Activated CD4-positive, alpha-beta T cell treated with anti-CD3 and anti-CD28 coated beads for 36 hours (primary cell): ENCODE measurements at regions not wholly inside any gene's neighbourhood (a gene's known extent, or its start where the extent isn't known, plus 50 kb on each side); places are given as distances from the start of the nearest gene placed in this dataset.
"Not testable (repeated sequence)": the region's sequence is repeated elsewhere in the genome, so short reads cannot be mapped to it uniquely, and the experiment has no call there.

ENCODE experiments used
- ATAC-seq: fragments of 200-7000 bp; cut with Tn5 transposase; one replicate; pipeline ENCODE4 v1.10.0; 2021; ENCODE audit warnings: mild to moderate bottlenecking, moderate library complexity
- CTCF ChIA-PET: fragments of 350-600 bp; sonication (Branson Sonifier 250); formaldehyde crosslinking; loops from one replicate; lab custom pipeline; 2021; ENCODE audit warnings: antibody characterized with exemption; lab: Charles Lee
- POLR2A ChIA-PET: fragments of 350-600 bp; sonication (Branson Sonifier 250); formaldehyde crosslinking; loops from one replicate; lab custom pipeline; 2021; ENCODE audit warnings: antibody characterized with exemption, inconsistent platforms; lab: Charles Lee
- DNase-seq: peaks from one replicate; pipeline ENCODE4 v3.0.0-alpha.2; 2020
- H3K27ac Mint-ChIP-seq: one replicate; pipeline ENCODE4 v1.8.0; 2021; ENCODE audit warnings: mixed read lengths
- H3K27me3 Mint-ChIP-seq: one replicate; pipeline ENCODE4 v1.8.0; 2021; ENCODE audit warnings: mixed read lengths
- H3K36me3 Mint-ChIP-seq: one replicate; pipeline ENCODE4 v1.8.0; 2021; ENCODE audit warnings: low read depth, mixed read lengths
- H3K4me1 Mint-ChIP-seq: one replicate; pipeline ENCODE4 v1.8.0; 2021; ENCODE audit warnings: mixed read lengths
- H3K4me3 Mint-ChIP-seq: one replicate; pipeline ENCODE4 v1.8.0; 2021; ENCODE audit warnings: mild to moderate bottlenecking, moderate library complexity, mixed read lengths
- H3K9me3 Mint-ChIP-seq: one replicate; pipeline ENCODE4 v1.8.0; 2021; ENCODE audit warnings: low read depth, mixed read lengths
- intact Hi-C, 2 experiments: fragments of 100-400 bp; cut with DNase I in 1 of 2; cut with micrococcal nuclease in 1 of 2; formaldehyde crosslinking; loops; one replicate each; pipeline versions ENCODE4 v1.14.2 to v1.15.1; 2022 to 2024; cut with DNase I, micrococcal nuclease

DNA sequence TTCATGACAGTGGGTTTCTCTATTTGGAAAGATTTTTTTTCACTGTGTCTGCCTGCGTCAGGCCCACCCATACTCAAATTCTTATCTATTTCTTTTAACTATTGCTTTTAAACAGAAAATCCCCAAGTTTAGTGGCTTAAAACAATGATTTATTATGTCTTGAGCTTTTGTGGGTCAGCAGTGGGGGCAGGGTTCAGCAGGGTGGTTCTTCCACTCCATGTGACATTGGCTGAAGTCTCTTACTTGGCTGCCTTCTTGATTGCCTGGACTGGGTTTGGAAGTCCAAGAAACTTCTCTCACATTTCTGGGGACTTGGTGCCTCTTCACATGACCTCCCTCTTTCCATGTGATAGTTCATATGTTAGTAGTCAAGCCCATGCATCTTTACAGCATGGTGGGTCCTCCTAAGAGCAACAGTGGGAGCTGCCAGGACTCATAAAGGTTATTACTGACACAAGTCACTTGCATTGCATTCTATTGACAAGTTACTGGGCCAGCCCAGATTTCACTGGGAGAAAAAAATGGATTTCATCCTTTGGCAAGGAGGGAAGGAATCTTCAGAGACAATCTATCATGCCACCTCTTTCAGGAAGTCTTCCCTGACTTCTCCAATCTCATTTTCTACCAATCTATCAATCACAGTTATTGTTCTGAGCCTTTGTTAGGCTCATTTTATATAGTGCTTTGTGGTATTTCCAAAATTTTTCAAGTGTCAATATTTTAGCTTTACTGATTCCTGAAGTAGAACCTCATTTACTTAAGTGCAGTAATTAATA, 436.1 kb downstream of the XYLT1 start:
- H3K27ac Mint-ChIP-seq = no peak overlapping the region

DNA sequence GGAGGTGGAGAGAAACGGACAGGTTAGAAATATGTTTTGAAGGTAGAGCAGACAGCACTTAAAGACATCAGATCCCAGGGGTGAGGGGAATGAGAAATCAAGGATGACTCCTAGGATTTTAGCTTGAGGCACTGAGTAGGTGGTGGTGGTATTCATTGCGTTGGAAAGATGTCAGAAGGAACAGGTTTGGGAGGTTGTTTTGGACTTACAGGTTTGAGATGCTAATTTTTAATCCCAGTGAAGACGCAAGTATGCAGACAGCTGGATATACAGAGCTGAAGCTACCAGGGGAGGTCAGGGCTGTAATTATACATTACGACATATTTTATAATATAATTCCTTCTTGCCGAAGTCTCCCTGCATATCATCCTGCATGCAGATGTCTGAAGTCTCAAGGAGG, 433.3 kb downstream of the XYLT1 start:
- POLR2A ChIA-PET = no interaction called here
- ATAC-seq = no peak
- CTCF ChIA-PET = no interaction called here
- H3K4me3 Mint-ChIP-seq = no peak overlapping the region
- H3K27ac Mint-ChIP-seq = no peak overlapping the region
- intact Hi-C loops = no loop called here
- peaks cover 5% of the 10 kb centered on the region for H3K9me3 Mint-ChIP-seq
- DNase-seq = no peak
- H3K36me3 Mint-ChIP-seq = no peaks in the 10 kb centered on the region
- H3K4me1 Mint-ChIP-seq = no peaks in the 10 kb centered on the region
- H3K27me3 Mint-ChIP-seq = no peaks in the 10 kb centered on the region

More for the DNA sequence above, 436.1 kb downstream of the XYLT1 start:
- DNase-seq = no peak
- intact Hi-C loops = no loop called here
- Mint-ChIP-seq H3K9me3 (peaks cover 10% of the 10 kb centered on the region), H3K4me3 (no peak overlapping the region), H3K36me3 (peaks cover 7% of the 10 kb centered on the region), H3K4me1 (no peaks in the 10 kb centered on the region), H3K27me3 (no peaks in the 10 kb centered on the region)
- no peak for ATAC-seq
- POLR2A ChIA-PET = no interaction called here
- CTCF ChIA-PET = no interaction called here

DNA sequence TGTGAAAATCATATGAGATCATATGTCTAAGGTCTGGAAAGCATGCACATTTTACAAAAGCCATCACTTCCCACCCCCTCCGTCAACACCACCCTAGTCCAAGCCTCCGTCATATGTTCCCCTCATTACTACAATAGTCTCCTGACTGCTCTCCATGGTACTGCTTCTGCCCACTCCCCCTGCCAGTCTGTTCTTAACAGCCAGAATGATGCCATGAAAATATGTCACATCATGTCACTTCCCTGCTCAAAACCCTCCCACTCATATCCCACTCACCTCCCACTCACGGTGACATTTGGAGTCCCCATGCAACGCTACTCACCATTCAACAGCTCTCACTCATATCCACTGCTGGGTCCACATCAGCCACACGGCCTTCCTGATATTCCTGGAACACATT, 432.3 kb downstream of the XYLT1 start:
- ATAC-seq = no peak

DNA sequence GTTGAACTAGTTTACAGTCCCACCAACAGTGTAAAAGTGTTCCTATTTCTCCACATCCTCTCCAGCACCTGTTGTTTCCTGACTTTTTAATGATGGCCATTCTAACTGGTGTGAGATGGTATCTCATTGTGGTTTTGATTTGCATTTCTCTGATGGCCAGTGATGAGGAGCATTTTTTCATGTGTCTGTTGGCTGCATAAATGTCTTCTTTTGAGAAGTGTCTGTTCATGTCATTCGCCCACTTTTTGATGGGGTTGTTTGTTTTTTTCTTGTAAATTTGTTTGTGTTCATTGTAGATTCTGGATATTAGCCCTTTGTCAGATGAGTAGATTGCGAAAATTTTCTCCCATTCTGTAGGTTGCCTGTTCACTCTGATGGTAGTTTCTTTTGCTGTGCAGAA, 421.7 kb downstream of the XYLT1 start:
- H3K9me3 Mint-ChIP-seq = peaks cover 20% of the 10 kb centered on the region
- H3K27me3 Mint-ChIP-seq, H3K4me3 Mint-ChIP-seq, DNase-seq, ATAC-seq, intact Hi-C loops, POLR2A ChIA-PET, H3K27ac Mint-ChIP-seq, H3K4me1 Mint-ChIP-seq, H3K36me3 Mint-ChIP-seq, CTCF ChIA-PET: not testable (repeated sequence)

More for the DNA sequence above, 432.3 kb downstream of the XYLT1 start:
- no peak for DNase-seq
- no peak overlapping the region for H3K27ac Mint-ChIP-seq
- POLR2A ChIA-PET = no interaction called here
- no peaks in the 10 kb centered on the region for H3K27me3 Mint-ChIP-seq
- H3K4me1 Mint-ChIP-seq = no peaks in the 10 kb centered on the region
- CTCF ChIA-PET = interaction anchor here (0.6 to 0.7 kb wide), 2 partner anchors 233 to 546 kb away, joined by 3 to 4 read pairs; no protein-coding TSS in a partner anchor
- intact Hi-C loops = no loop called here
- no peak overlapping the region for H3K4me3 Mint-ChIP-seq
- H3K9me3 Mint-ChIP-seq = peaks cover 5% of the 10 kb centered on the region
- no peaks in the 10 kb centered on the region for H3K36me3 Mint-ChIP-seq

DNA sequence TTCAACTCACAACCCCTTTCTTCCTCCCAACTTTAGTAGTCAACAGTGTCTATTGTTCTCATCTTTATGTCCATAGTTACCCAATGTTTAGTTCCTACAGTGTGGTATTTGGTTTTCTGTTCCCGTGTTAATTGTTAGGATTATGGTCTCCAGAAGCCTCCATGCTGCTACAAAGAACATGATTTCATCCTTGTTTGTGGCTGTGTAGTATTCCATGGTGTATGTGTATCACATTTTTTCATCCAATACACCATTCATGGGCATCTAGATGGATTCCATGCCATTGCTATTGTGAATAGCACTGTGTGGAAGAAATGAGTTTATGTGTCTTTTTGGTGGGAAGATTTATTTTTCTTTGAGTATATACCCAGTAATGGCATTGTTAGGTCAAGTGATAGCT, 420.3 kb downstream of the XYLT1 start:
- DNase-seq (no peak), ATAC-seq (no peak)
- H3K27me3 Mint-ChIP-seq = no peaks in the 10 kb centered on the region
- H3K36me3 Mint-ChIP-seq = no peaks in the 10 kb centered on the region
- POLR2A ChIA-PET = no interaction called here
- no peak overlapping the region for H3K4me3 Mint-ChIP-seq
- no peaks in the 10 kb centered on the region for H3K4me1 Mint-ChIP-seq
- CTCF ChIA-PET = no interaction called here
- peaks cover 22% of the 10 kb centered on the region for H3K9me3 Mint-ChIP-seq
- H3K27ac Mint-ChIP-seq = no peak overlapping the region
- intact Hi-C loops = no loop called here
